HG02885 (cell line): ENCODE measurements at regions not wholly inside any gene's neighbourhood (a gene's known extent, or its start where the extent isn't known, plus 50 kb on each side); places are given as distances from the start of the nearest gene placed in this dataset.
"Not testable (repeated sequence)": the region's sequence is repeated elsewhere in the genome, so short reads cannot be mapped to it uniquely, and the experiment has no call there.

Experiments used
- ATAC-seq: cut with Tn5 transposase; IDR thresholded peaks from one replicate; pipeline ENCODE4 v1.9.1; 2021; ENCODE audit warnings: mild to moderate bottlenecking; ENCODE audit not compliant: unreplicated experiment, poor library complexity

GRCh38 chr6:142998739-142999138, 53.8 kb upstream of the HIVEP2 start:
- ATAC-seq, result not testable (repeated sequence)

- ATAC-seq, result no peak
Observed at GRCh38 chr6:143000811-143001210, 55.8 kb upstream of the HIVEP2 start.

- ATAC-seq, result no peak
Observed at GRCh38 chr6:143002686-143003085, 57.7 kb upstream of the HIVEP2 start.

- ATAC-seq, result no peak
Observed at GRCh38 chr6:143003676-143004075, 57.0 kb upstream of the AIG1 start.

GRCh38 chr6:143005816-143006215, 54.9 kb upstream of the AIG1 start:
- no peak for ATAC-seq

GRCh38 chr6:143006787-143007186, 53.9 kb upstream of the AIG1 start:
- peak; percentile 61 for ATAC-seq

GRCh38 chr6:143007646-143008045, 53.0 kb upstream of the AIG1 start:
- ATAC-seq, result no peak

- ATAC-seq, result no peak
Observed at GRCh38 chr6:143009851-143010250, 50.8 kb upstream of the AIG1 start.
